ENCODE measurements at regions not wholly inside any gene's neighbourhood (a gene's known extent, or its start where the extent isn't known, plus 50 kb on each side); places are given as distances from the start of the nearest gene placed in this dataset.

- Histone ChIP-seq H3K4me2 (no peak overlapping the region), H3K79me2 (ENCODE audit: insufficient read depth, low read depth) (no peaks in the 10 kb centered on the region), H4K20me1 (ENCODE audit: insufficient read depth) (no peaks in the 10 kb centered on the region), H3K36me3 (ENCODE audit: insufficient read depth) (no peaks in the 10 kb centered on the region), H3K9ac (no peak overlapping the region), H3K4me3 (IDR thresholded peaks at IDR 0.05; ENCODE audit: insufficient read depth, low read depth, low read length) (no peak overlapping the region), H3K27me3 (ENCODE audit: insufficient read depth, low read depth) (no peaks in the 10 kb centered on the region), H2AFZ (ENCODE audit: low read depth) (no peak overlapping the region), H3K4me1 (ENCODE audit: low read depth, poor library complexity, severe bottlenecking) (no peaks in the 10 kb centered on the region), H3K27ac (no peak overlapping the region)
- no peak for TF ChIP-seq CTCF (conservative IDR thresholded peaks at IDR 0.05; ENCODE audit: low read depth, low read length)
Observed at GRCh38 chr1:47532921-47533792, 95.3 kb downstream of the FOXD2 start.

- H2AFZ ChIP-seq (ENCODE audit: low read depth), result no peak overlapping the region
- H3K27me3 ChIP-seq (ENCODE audit: insufficient read depth, low read depth), result no peaks in the 10 kb centered on the region
- H3K27ac ChIP-seq, result no peak overlapping the region
- H3K79me2 ChIP-seq (ENCODE audit: insufficient read depth, low read depth), result no peaks in the 10 kb centered on the region
- no peaks in the 10 kb centered on the region for H3K4me1 ChIP-seq (ENCODE audit: low read depth, poor library complexity, severe bottlenecking)
- H3K4me3 ChIP-seq (IDR thresholded peaks at IDR 0.05; ENCODE audit: insufficient read depth, low read depth, low read length), result no peak overlapping the region
- no peak overlapping the region for H3K4me2 ChIP-seq
- H3K36me3 ChIP-seq (ENCODE audit: insufficient read depth), result no peaks in the 10 kb centered on the region
- H3K9ac ChIP-seq, result no peak overlapping the region
- TF ChIP-seq CTCF (conservative IDR thresholded peaks at IDR 0.05; ENCODE audit: low read depth, low read length), result no peak
- no peaks in the 10 kb centered on the region for H4K20me1 ChIP-seq (ENCODE audit: insufficient read depth)
Observed at GRCh38 chr1:47533793-47534328, 96.0 kb downstream of the FOXD2 start.

- H3K79me2 ChIP-seq (ENCODE audit: insufficient read depth, low read depth), result no peaks in the 10 kb centered on the region
- no peaks in the 10 kb centered on the region for H3K27me3 ChIP-seq (ENCODE audit: insufficient read depth, low read depth)
- H3K4me3 ChIP-seq (IDR thresholded peaks at IDR 0.05; ENCODE audit: insufficient read depth, low read depth, low read length), result no peak overlapping the region
- H4K20me1 ChIP-seq (ENCODE audit: insufficient read depth), result no peaks in the 10 kb centered on the region
- H3K4me2 ChIP-seq, result no peak overlapping the region
- H3K9ac ChIP-seq, result no peak overlapping the region
- no peak overlapping the region for H2AFZ ChIP-seq (ENCODE audit: low read depth)
- no peak for TF ChIP-seq CTCF (conservative IDR thresholded peaks at IDR 0.05; ENCODE audit: low read depth, low read length)
- H3K36me3 ChIP-seq (ENCODE audit: insufficient read depth), result no peaks in the 10 kb centered on the region
- no peak overlapping the region for H3K27ac ChIP-seq
- no peaks in the 10 kb centered on the region for H3K4me1 ChIP-seq (ENCODE audit: low read depth, poor library complexity, severe bottlenecking)
Observed at GRCh38 chr1:47534436-47534835, 96.6 kb downstream of the FOXD2 start.

GRCh38 chr1:47536646-47537118, 98.8 kb downstream of the FOXD2 start:
- H3K36me3 ChIP-seq (ENCODE audit: insufficient read depth), result no peaks in the 10 kb centered on the region
- H3K4me1 ChIP-seq (ENCODE audit: low read depth, poor library complexity, severe bottlenecking), result no peaks in the 10 kb centered on the region
- no peak overlapping the region for H3K9ac ChIP-seq
- H3K4me2 ChIP-seq, result no peak overlapping the region
- no peak for TF ChIP-seq CTCF (conservative IDR thresholded peaks at IDR 0.05; ENCODE audit: low read depth, low read length)
- no peak overlapping the region for H3K27ac ChIP-seq
- no peaks in the 10 kb centered on the region for H4K20me1 ChIP-seq (ENCODE audit: insufficient read depth)
- H2AFZ ChIP-seq (ENCODE audit: low read depth), result no peak overlapping the region
- no peak overlapping the region for H3K4me3 ChIP-seq (IDR thresholded peaks at IDR 0.05; ENCODE audit: insufficient read depth, low read depth, low read length)
- no peaks in the 10 kb centered on the region for H3K27me3 ChIP-seq (ENCODE audit: insufficient read depth, low read depth)
- H3K79me2 ChIP-seq (ENCODE audit: insufficient read depth, low read depth), result no peaks in the 10 kb centered on the region
